ENCODE measurements at regions not wholly inside any gene's neighbourhood (a gene's known extent, or its start where the extent isn't known, plus 50 kb on each side); places are given as distances from the start of the nearest gene placed in this dataset.
"Not testable (repeated sequence)": the region's sequence is repeated elsewhere in the genome, so short reads cannot be mapped to it uniquely, and the experiment has no call there.

DNA sequence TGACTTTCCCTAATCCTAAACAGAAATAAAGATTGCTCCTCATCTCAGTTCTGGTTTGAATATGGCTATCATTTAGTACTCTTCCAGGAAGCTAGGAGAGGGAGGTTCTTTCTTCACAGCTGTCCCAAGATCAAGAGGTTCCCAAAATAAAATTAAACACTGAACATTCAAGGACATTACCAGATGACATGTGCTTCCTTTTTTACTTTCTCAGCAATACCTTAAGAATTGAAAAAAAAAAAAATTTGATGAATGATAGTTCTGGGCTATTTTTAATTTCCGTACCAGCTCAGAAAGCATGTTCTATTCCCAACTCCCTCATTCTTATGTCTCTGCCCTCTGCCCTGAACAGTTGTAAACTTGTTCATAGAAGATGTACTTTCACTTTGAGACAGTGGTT, 61.7 kb upstream of the MYL1 start:
- H3K36me3 ChIP-seq (replicated peaks in 1 of 2; ENCODE audit: control insufficient read depth in 2 of 2, insufficient read depth in 2 of 2, low read length in 2 of 2), result no peaks in the 10 kb centered on the region
- no peak overlapping the region for H3K23ac ChIP-seq (ENCODE audit: low read depth, low read length, poor library complexity)
- H3K4me2 ChIP-seq (ENCODE audit: insufficient read depth, low read length, poor library complexity, severe bottlenecking), result no peak overlapping the region
- no peak overlapping the region for H3K4me3 ChIP-seq (ENCODE audit: low read length in 2 of 2)
- no peak overlapping the region for H4K91ac ChIP-seq (ENCODE audit: low read depth, low read length, poor library complexity)
- no peak overlapping the region for H3K18ac ChIP-seq (ENCODE audit: low read length)
- H2BK120ac ChIP-seq (ENCODE audit: low read depth, low read length), result no peak overlapping the region
- no peak overlapping the region for H3K14ac ChIP-seq (ENCODE audit: low read length)
- no peak overlapping the region for H3K27ac ChIP-seq (replicated peaks; ENCODE audit: low read length)
- H3K9ac ChIP-seq (ENCODE audit: low read depth, low read length, poor library complexity), result no peak overlapping the region
- no peak overlapping the region for H2BK15ac ChIP-seq (ENCODE audit: low read length)
- no peak overlapping the region for H3K4ac ChIP-seq (ENCODE audit: low read length)
- no CpG with 5 or more reads among the region's 1 CpG for WGBS, 2 donors (ENCODE audit: extremely low coverage in 2 of 2, insufficient read length in 2 of 2, insufficient replicate concordance in 1 of 2)
- DNase-seq (ENCODE audit: low spot score), result no peak
- no peak overlapping the region for H2BK5ac ChIP-seq (ENCODE audit: low read length)
- no peak overlapping the region for H2AFZ ChIP-seq (ENCODE audit: low read length)
- no peaks in the 10 kb centered on the region for H3K4me1 ChIP-seq (ENCODE audit: control insufficient read depth in 2 of 2, insufficient read depth in 1 of 2, low read depth in 1 of 2, low read length in 2 of 2)
- H2AK5ac ChIP-seq (ENCODE audit: low read depth, low read length), result no peak overlapping the region
- no peak overlapping the region for H4K8ac ChIP-seq (ENCODE audit: low read depth, low read length)
- H3K79me1 ChIP-seq (ENCODE audit: low read depth, low read length), result no peaks in the 10 kb centered on the region
- H2BK12ac ChIP-seq (ENCODE audit: low read length), result no peak overlapping the region
- no peaks in the 10 kb centered on the region for H3K9me3 ChIP-seq (replicated peaks in 1 of 2; ENCODE audit: control insufficient read depth in 2 of 2, insufficient read depth in 1 of 2, low read depth in 1 of 2, low read length in 2 of 2)
- H3K27me3 ChIP-seq (ENCODE audit: control insufficient read depth in 3 of 3, insufficient read depth in 3 of 3, low read depth in 1 of 3, low read length in 3 of 3), result no peaks in the 10 kb centered on the region

DNA sequence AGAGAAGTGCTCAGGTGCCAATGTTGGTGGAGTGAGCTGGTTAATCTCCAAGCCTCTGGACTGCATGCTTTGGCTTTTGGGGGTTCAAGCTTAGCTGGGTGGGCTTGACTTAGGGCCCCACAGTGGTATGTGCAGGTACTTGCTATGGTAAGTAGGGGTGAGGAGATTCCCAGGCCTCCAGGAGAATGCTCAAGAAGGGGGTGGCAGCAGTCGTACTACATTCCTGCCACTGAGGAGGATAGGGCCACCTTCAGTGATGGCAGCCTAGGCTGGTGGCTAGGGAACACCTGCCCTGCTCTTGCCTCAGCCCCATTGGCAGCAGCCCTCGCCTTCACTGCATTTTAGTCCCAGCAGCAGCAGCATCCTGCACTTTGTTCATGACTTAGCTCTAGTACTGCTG, 55.6 kb upstream of the MYL1 start:
- Histone ChIP-seq H3K4me2 (ENCODE audit: insufficient read depth, low read length, poor library complexity, severe bottlenecking) (no peak overlapping the region), H4K91ac (ENCODE audit: low read depth, low read length, poor library complexity) (no peak overlapping the region), H4K8ac (ENCODE audit: low read depth, low read length) (no peak overlapping the region), H2AFZ (ENCODE audit: low read length) (no peak overlapping the region), H2BK15ac (ENCODE audit: low read length) (no peak overlapping the region), H3K36me3 (replicated peaks in 1 of 2; ENCODE audit: control insufficient read depth in 2 of 2, insufficient read depth in 2 of 2, low read length in 2 of 2) (no peaks in the 10 kb centered on the region), H3K79me1 (ENCODE audit: low read depth, low read length) (no peaks in the 10 kb centered on the region), H3K4ac (ENCODE audit: low read length) (no peak overlapping the region), H2BK5ac (ENCODE audit: low read length) (no peak overlapping the region), H3K14ac (ENCODE audit: low read length) (no peak overlapping the region), H3K4me3 (ENCODE audit: low read length in 2 of 2) (peak overlapping the region in 1 of 2 donors; percentile 20), H2BK120ac (ENCODE audit: low read depth, low read length) (no peak overlapping the region), H3K27ac (replicated peaks; ENCODE audit: low read length) (no peak overlapping the region), H3K27me3 (ENCODE audit: control insufficient read depth in 3 of 3, insufficient read depth in 3 of 3, low read depth in 1 of 3, low read length in 3 of 3) (no peaks in the 10 kb centered on the region), H3K9me3 (replicated peaks in 1 of 2; ENCODE audit: control insufficient read depth in 2 of 2, insufficient read depth in 1 of 2, low read depth in 1 of 2, low read length in 2 of 2) (no peaks in the 10 kb centered on the region), H2AK5ac (ENCODE audit: low read depth, low read length) (no peak overlapping the region), H3K23ac (ENCODE audit: low read depth, low read length, poor library complexity) (no peak overlapping the region), H3K9ac (ENCODE audit: low read depth, low read length, poor library complexity) (no peak overlapping the region), H2BK12ac (ENCODE audit: low read length) (no peak overlapping the region), H3K18ac (ENCODE audit: low read length) (no peak overlapping the region), H3K4me1 (ENCODE audit: control insufficient read depth in 2 of 2, insufficient read depth in 1 of 2, low read depth in 1 of 2, low read length in 2 of 2) (no peaks in the 10 kb centered on the region)
- no peak for DNase-seq (ENCODE audit: low spot score)
- WGBS, 2 donors (ENCODE audit: extremely low coverage in 2 of 2, insufficient read length in 2 of 2, insufficient replicate concordance in 1 of 2), result no CpG with 5 or more reads among the region's 2 CpGs

DNA sequence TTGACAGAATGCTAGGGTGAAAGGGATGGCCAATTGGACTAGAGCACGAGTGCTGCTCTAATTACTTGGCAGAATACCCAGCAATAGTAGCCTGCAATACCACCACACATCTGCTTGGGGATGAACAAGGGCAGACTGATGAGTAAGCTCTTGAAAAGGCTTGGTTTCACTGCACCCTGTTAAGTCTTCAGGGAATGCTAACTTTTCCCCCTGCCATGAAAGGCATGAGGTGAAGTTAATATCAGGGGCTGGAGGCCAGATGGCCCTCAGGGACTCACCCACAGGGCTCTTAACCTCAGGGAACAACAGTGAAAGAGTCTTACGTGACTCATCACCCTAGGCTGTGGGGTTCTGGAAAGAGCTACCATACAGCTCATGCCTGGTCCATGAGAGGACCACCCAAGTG, 51.7 kb upstream of the MYL1 start:
- no peak overlapping the region for H3K18ac ChIP-seq (ENCODE audit: low read length)
- no peak overlapping the region for H3K4me2 ChIP-seq (ENCODE audit: insufficient read depth, low read length, poor library complexity, severe bottlenecking)
- no peak overlapping the region for H2BK5ac ChIP-seq (ENCODE audit: low read length)
- H3K4me1 ChIP-seq (ENCODE audit: control insufficient read depth in 2 of 2, insufficient read depth in 1 of 2, low read depth in 1 of 2, low read length in 2 of 2), result no peaks in the 10 kb centered on the region
- no peak overlapping the region for H2BK12ac ChIP-seq (ENCODE audit: low read length)
- no peak overlapping the region for H3K9ac ChIP-seq (ENCODE audit: low read depth, low read length, poor library complexity)
- H3K36me3 ChIP-seq (replicated peaks in 1 of 2; ENCODE audit: control insufficient read depth in 2 of 2, insufficient read depth in 2 of 2, low read length in 2 of 2), result no peaks in the 10 kb centered on the region
- no peak overlapping the region for H3K4ac ChIP-seq (ENCODE audit: low read length)
- no peaks in the 10 kb centered on the region for H3K79me1 ChIP-seq (ENCODE audit: low read depth, low read length)
- no peak overlapping the region for H3K4me3 ChIP-seq (ENCODE audit: low read length in 2 of 2)
- no CpG with 5 or more reads among the region's 2 CpGs for WGBS, 2 donors (ENCODE audit: extremely low coverage in 2 of 2, insufficient read length in 2 of 2, insufficient replicate concordance in 1 of 2)
- no peak overlapping the region for H3K14ac ChIP-seq (ENCODE audit: low read length)
- H2AK5ac ChIP-seq (ENCODE audit: low read depth, low read length), result no peak overlapping the region
- H3K23ac ChIP-seq (ENCODE audit: low read depth, low read length, poor library complexity), result no peak overlapping the region
- H3K27me3 ChIP-seq (ENCODE audit: control insufficient read depth in 3 of 3, insufficient read depth in 3 of 3, low read depth in 1 of 3, low read length in 3 of 3), result no peaks in the 10 kb centered on the region
- H3K27ac ChIP-seq (replicated peaks; ENCODE audit: low read length), result no peak overlapping the region
- no peak for DNase-seq (ENCODE audit: low spot score)
- no peak overlapping the region for H2AFZ ChIP-seq (ENCODE audit: low read length)
- H4K8ac ChIP-seq (ENCODE audit: low read depth, low read length), result no peak overlapping the region
- no peak overlapping the region for H2BK15ac ChIP-seq (ENCODE audit: low read length)
- H3K9me3 ChIP-seq (replicated peaks in 1 of 2; ENCODE audit: control insufficient read depth in 2 of 2, insufficient read depth in 1 of 2, low read depth in 1 of 2, low read length in 2 of 2), result no peaks in the 10 kb centered on the region
- no peak overlapping the region for H2BK120ac ChIP-seq (ENCODE audit: low read depth, low read length)
- no peak overlapping the region for H4K91ac ChIP-seq (ENCODE audit: low read depth, low read length, poor library complexity)

DNA sequence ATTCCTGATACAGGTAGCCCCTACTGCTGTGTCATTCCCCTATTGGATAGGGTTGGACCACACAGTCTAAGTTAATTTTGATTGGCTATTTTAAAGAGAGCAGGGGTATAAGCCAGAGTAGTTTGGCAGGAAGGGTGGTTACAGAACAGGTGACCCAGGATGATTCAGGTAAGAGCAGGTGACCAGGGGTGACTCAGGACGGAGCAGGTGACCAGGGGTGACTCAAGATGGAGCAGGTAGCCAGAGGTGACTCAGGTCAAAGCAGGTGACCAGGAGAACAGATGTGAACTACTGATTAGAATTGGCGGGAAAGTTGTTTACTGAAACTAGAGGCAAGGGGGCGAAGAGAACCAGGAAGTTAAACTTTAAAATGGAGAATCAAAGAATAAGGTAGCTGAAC, 50.5 kb upstream of the MYL1 start:
- not testable (repeated sequence) for H4K91ac ChIP-seq (ENCODE audit: low read depth, low read length, poor library complexity); H3K36me3 ChIP-seq (replicated peaks in 1 of 2; ENCODE audit: control insufficient read depth in 2 of 2, insufficient read depth in 2 of 2, low read length in 2 of 2); H2AK5ac ChIP-seq (ENCODE audit: low read depth, low read length); H3K23ac ChIP-seq (ENCODE audit: low read depth, low read length, poor library complexity); H3K4me3 ChIP-seq (ENCODE audit: low read length in 2 of 2); H3K18ac ChIP-seq (ENCODE audit: low read length); H3K9me3 ChIP-seq (replicated peaks in 1 of 2; ENCODE audit: control insufficient read depth in 2 of 2, insufficient read depth in 1 of 2, low read depth in 1 of 2, low read length in 2 of 2); H2AFZ ChIP-seq (ENCODE audit: low read length); H2BK12ac ChIP-seq (ENCODE audit: low read length); H2BK5ac ChIP-seq (ENCODE audit: low read length); DNase-seq (ENCODE audit: low spot score); H3K9ac ChIP-seq (ENCODE audit: low read depth, low read length, poor library complexity); H4K8ac ChIP-seq (ENCODE audit: low read depth, low read length); H3K27me3 ChIP-seq (ENCODE audit: control insufficient read depth in 3 of 3, insufficient read depth in 3 of 3, low read depth in 1 of 3, low read length in 3 of 3); H3K4ac ChIP-seq (ENCODE audit: low read length); H3K4me2 ChIP-seq (ENCODE audit: insufficient read depth, low read length, poor library complexity, severe bottlenecking); H3K79me1 ChIP-seq (ENCODE audit: low read depth, low read length); H2BK15ac ChIP-seq (ENCODE audit: low read length); H3K4me1 ChIP-seq (ENCODE audit: control insufficient read depth in 2 of 2, insufficient read depth in 1 of 2, low read depth in 1 of 2, low read length in 2 of 2); H3K14ac ChIP-seq (ENCODE audit: low read length); H3K27ac ChIP-seq (replicated peaks; ENCODE audit: low read length); H2BK120ac ChIP-seq (ENCODE audit: low read depth, low read length)
- no CpG with 5 or more reads among the region's 3 CpGs for WGBS, 2 donors (ENCODE audit: extremely low coverage in 2 of 2, insufficient read length in 2 of 2, insufficient replicate concordance in 1 of 2)

Data from neuronal stem cell (in vitro differentiated cells).